Ascending aorta (tissue), 2 donors: ENCODE measurements at regions not wholly inside any gene's neighbourhood (a gene's known extent, or its start where the extent isn't known, plus 50 kb on each side); places are given as distances from the start of the nearest gene placed in this dataset.

Experiments used
- DNase-seq, 2 donors: peaks; one replicate each; pipeline ENCODE4 v3.0.0-alpha.2; 2019; ENCODE audit warnings: low spot score in 2 of 2
- H3K27ac ChIP-seq, 2 donors: fragments of 200-600 bp; sonication (generic); one replicate each; pipeline ENCODE4 v1.5.1; 2016 to 2017; ENCODE audit warnings: mild to moderate bottlenecking in 1 of 2
- H3K27me3 ChIP-seq: fragments of 200-600 bp; sonication (generic); one replicate; pipeline ENCODE4 v1.5.1; 2017
- H3K36me3 ChIP-seq, 2 donors: fragments of 200-600 bp; sonication (generic); one replicate each; pipeline ENCODE4 v1.5.1; 2016
- H3K4me1 ChIP-seq, 2 donors: fragments of 200-600 bp; sonication (generic); one replicate each; pipeline ENCODE4 v1.5.1; 2016 to 2017; ENCODE audit warnings: mild to moderate bottlenecking in 1 of 2
- H3K4me3 ChIP-seq, 2 donors: fragments of 200-600 bp; sonication (generic); one replicate each; pipeline ENCODE4 v1.5.1; 2016 to 2017; ENCODE audit warnings: mild to moderate bottlenecking in 1 of 2
- H3K9me3 ChIP-seq, 2 donors: fragments of 200-600 bp; sonication (generic); one replicate each; pipeline ENCODE4 v1.5.1; 2016
- intact Hi-C: fragments of 100-400 bp; cut with DNase I; formaldehyde crosslinking; loops from one replicate; pipeline ENCODE4 v1.15.1; 2023
- TF ChIP-seq, protein P1 (sequence below), 3 experiments: fragments of 200-600 bp in 2 of 3; fragments of 450-650 bp in 1 of 3; sonication (generic) in 2 of 3; IDR thresholded peaks; one replicate each; pipeline ENCODE4 v1.5.1; 2016 to 2019; ENCODE audit warnings: antibody characterized with exemption in 3 of 3, mild to moderate bottlenecking in 1 of 3, moderate library complexity in 1 of 3

DNA sequence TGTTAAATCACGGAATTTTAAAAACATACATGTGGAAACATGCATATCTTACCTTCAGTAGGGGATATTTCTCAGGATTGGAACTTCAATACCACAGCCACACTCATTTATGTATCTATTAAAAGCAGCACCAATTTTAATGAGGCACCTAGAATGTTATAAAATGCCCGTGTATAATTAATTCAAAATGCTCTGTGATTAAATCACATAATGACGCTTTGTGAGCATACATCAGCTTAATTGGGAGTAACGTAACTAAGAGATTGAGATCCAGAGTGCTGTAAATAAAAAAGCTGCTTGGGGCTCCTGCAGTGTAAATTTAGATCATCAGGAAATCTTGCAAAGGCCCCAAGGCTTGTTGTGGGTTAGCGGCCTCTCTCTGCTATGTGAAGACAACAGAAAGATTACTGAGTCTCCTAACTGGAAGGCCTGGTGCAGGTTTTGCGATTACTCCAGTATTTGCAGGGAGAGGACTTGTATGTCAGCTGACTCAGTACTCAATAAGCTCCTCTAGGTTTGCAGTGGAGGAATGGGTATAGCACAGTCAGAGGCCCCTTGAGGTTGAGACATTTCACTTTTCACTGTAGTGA lies 195.5 kb upstream of the PHYHIPL start:
- intact Hi-C loops: no loop called here

DNA sequence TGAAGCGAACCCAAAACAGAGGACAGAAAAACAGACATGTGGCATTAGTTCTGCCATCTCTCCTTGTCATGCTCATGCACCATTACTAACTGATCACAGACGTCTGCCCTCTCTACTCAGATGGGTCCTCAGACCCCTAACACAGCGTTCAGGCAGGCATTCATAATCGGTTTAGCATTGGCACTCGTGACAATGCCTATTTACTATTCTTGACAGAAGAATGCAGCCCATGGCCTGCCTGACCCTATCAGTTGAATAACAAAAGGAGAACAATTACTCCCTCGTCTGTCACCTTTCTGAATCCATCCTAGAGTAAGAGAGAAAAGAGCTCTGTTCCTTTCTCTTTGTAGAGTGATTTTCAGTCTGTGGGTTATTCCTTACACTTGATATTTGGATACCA lies 194.6 kb upstream of the PHYHIPL start:
- no peak overlapping the region for H3K27ac ChIP-seq
- no peak for DNase-seq
- H3K4me3 ChIP-seq: no peak overlapping the region
- no peaks in the 10 kb centered on the region for H3K36me3 ChIP-seq
- H3K27me3 ChIP-seq: no peaks in the 10 kb centered on the region
- TF ChIP-seq, protein P1, sequence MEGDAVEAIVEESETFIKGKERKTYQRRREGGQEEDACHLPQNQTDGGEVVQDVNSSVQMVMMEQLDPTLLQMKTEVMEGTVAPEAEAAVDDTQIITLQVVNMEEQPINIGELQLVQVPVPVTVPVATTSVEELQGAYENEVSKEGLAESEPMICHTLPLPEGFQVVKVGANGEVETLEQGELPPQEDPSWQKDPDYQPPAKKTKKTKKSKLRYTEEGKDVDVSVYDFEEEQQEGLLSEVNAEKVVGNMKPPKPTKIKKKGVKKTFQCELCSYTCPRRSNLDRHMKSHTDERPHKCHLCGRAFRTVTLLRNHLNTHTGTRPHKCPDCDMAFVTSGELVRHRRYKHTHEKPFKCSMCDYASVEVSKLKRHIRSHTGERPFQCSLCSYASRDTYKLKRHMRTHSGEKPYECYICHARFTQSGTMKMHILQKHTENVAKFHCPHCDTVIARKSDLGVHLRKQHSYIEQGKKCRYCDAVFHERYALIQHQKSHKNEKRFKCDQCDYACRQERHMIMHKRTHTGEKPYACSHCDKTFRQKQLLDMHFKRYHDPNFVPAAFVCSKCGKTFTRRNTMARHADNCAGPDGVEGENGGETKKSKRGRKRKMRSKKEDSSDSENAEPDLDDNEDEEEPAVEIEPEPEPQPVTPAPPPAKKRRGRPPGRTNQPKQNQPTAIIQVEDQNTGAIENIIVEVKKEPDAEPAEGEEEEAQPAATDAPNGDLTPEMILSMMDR (IDR thresholded peaks at IDR 0.05): no peak
- no peaks in the 10 kb centered on the region for H3K4me1 ChIP-seq
- intact Hi-C loops: no loop called here
- H3K9me3 ChIP-seq: no peaks in the 10 kb centered on the region

More for the DNA sequence above, 195.5 kb upstream of the PHYHIPL start:
- no peaks in the 10 kb centered on the region for H3K9me3 ChIP-seq
- no peaks in the 10 kb centered on the region for H3K27me3 ChIP-seq
- TF ChIP-seq, protein P1 (IDR thresholded peaks at IDR 0.05): no peak
- H3K4me3 ChIP-seq: no peak overlapping the region
- H3K36me3 ChIP-seq: no peaks in the 10 kb centered on the region
- no peaks in the 10 kb centered on the region for H3K4me1 ChIP-seq
- no peak for DNase-seq
- H3K27ac ChIP-seq: no peak overlapping the region

DNA sequence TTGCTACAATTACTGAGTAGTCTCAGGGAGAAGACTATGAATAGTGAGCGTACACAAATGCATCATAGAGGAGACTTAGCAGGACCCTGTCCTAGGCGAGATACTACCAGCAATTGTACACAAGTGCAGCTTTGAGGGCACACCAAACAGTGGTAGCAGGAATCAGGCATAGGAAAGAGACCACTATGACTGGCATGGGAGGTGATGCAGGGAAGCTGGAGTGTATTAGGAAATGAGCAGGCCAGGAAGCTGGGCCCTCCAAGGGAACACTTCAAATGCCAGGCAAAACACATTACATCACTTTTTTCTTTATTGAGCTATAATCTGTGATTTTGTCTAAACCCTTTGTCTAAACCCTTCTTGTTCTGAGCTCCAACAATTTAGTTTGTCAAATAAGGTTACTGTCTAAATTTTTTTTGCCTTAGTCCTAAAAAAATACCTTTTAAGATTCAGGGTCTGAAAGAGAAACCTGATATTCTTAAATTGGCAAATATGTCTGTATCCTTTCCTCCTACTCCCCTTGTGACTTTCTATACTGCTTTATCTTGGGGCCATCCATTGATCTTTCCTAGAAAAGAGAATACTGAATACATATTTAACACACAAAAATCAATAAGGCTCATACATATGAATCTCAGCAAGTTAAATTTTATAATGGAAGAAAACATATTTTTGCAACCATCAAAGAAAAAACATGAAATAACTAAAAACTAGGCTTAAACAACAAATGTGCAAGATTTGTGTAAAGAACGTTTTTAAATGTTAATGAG lies 193.8 kb upstream of the PHYHIPL start:
- peak overlapping the region in 1 of 2 donors; percentile 11 for H3K27ac ChIP-seq
- DNase-seq: no peak
- no peaks in the 10 kb centered on the region for H3K4me1 ChIP-seq
- intact Hi-C loops: no loop called here
- TF ChIP-seq, protein P1 (IDR thresholded peaks at IDR 0.05): no peak
- H3K36me3 ChIP-seq: no peaks in the 10 kb centered on the region
- H3K9me3 ChIP-seq: no peaks in the 10 kb centered on the region
- H3K27me3 ChIP-seq: no peaks in the 10 kb centered on the region
- no peak overlapping the region for H3K4me3 ChIP-seq

DNA sequence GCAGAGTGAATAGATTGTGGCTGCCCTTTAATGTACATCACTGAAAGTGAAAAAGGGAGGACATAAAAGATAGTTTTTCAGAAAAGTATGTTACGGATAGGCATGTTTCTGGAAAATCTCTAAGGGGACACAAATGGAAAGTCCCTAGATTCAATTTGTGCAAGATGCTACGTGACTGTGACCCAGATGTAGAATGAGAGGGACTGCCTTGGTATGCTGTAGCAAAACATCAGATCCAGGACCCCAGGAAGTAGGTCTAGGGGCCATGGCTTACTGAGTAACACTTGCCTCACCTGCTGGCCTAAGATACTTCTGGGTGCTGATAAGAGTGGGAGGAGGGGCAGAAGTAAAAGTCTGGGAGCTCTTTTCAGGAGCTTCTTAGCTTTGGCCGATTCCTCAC lies 191.2 kb upstream of the PHYHIPL start:
- no peak for DNase-seq
- Histone ChIP-seq H3K36me3 (no peaks in the 10 kb centered on the region), H3K4me1 (no peaks in the 10 kb centered on the region), H3K4me3 (no peak overlapping the region), H3K27me3 (no peaks in the 10 kb centered on the region), H3K9me3 (peaks cover 0 to 8% of the 10 kb centered on the region in 2 donors), H3K27ac (no peak overlapping the region)
- intact Hi-C loops: no loop called here
- TF ChIP-seq, protein P1 (IDR thresholded peaks at IDR 0.05): no peak

DNA sequence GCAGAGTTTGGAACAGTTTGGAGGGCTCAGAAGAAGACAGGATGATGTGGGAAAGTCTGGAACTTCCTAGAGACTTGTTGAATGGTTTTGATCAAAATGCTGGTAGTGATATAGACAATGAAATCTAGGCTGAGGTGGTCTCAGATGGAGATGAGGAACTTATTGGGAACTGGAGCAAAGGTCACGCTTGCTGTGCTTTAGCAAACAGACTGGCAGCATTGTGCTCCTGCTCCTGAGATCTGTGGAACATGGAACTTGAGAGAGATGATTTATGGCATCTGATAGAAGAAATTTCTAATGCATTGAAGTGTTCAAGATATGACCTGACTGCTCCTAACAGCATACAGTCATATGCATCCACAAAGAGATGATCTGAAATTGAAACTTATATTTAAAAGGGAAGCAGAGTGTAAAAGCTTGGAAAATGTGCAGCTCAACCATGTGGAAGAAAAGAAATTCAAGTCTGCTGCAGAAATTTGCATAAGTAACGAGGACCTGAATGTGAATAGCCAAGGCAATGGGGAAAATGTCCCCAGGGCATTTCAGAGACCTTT lies 186.9 kb upstream of the PHYHIPL start:
- Histone ChIP-seq H3K27ac (no peak overlapping the region), H3K4me3 (no peak overlapping the region), H3K4me1 (peaks cover 0 to 14% of the 10 kb centered on the region in 2 donors), H3K27me3 (no peaks in the 10 kb centered on the region), H3K9me3 (peaks cover 0 to 11% of the 10 kb centered on the region in 2 donors), H3K36me3 (no peaks in the 10 kb centered on the region)
- intact Hi-C loops: no loop called here
- TF ChIP-seq, protein P1 (IDR thresholded peaks at IDR 0.05): no peak
- DNase-seq: no peak
